Rectal smooth muscle tissue (tissue), 1 donor: ENCODE measurements at regions not wholly inside any gene's neighbourhood (a gene's known extent, or its start where the extent isn't known, plus 50 kb on each side); places are given as distances from the start of the nearest gene placed in this dataset.
"Not testable (repeated sequence)": the region's sequence is repeated elsewhere in the genome, so short reads cannot be mapped to it uniquely, and the experiment has no call there.

Experiments used
- H3K27ac ChIP-seq: one replicate; pipeline ENCODE4 v1.7.0; 2013; ENCODE audit warnings: low read depth, low read length, inconsistent platforms
- H3K27me3 ChIP-seq: one replicate; pipeline ENCODE4 v1.7.0; 2013; ENCODE audit warnings: low read length; ENCODE audit not compliant: control insufficient read depth, insufficient read depth
- H3K36me3 ChIP-seq: one replicate; pipeline ENCODE4 v1.7.0; 2013; ENCODE audit warnings: low read length; ENCODE audit not compliant: control insufficient read depth, insufficient read depth
- H3K4me1 ChIP-seq: one replicate; pipeline ENCODE4 v1.7.0; 2013; ENCODE audit warnings: low read length; ENCODE audit not compliant: control insufficient read depth, insufficient read depth
- H3K4me3 ChIP-seq: one replicate; pipeline ENCODE4 v1.7.0; 2013; ENCODE audit warnings: low read length
- H3K9ac ChIP-seq: one replicate; pipeline ENCODE4 v1.7.0; 2013; ENCODE audit warnings: low read length

GRCh38 chr13:105890509-105890908, 645.0 kb downstream of the EFNB2 start:
- Histone ChIP-seq H3K9ac (no peak overlapping the region), H3K4me3 (no peak overlapping the region), H3K4me1 (no peaks in the 10 kb centered on the region)

GRCh38 chr13:105878119-105878700, 657.3 kb downstream of the EFNB2 start:
- Histone ChIP-seq H3K36me3 (no peaks in the 10 kb centered on the region), H3K9ac (no peak overlapping the region), H3K4me1 (no peaks in the 10 kb centered on the region), H3K27ac (no peak overlapping the region), H3K27me3 (no peaks in the 10 kb centered on the region), H3K4me3 (no peak overlapping the region)

More at GRCh38 chr13:105890509-105890908, 645.0 kb downstream of the EFNB2 start:
- Histone ChIP-seq H3K36me3 (no peaks in the 10 kb centered on the region), H3K27ac (no peak overlapping the region), H3K27me3 (no peaks in the 10 kb centered on the region)

GRCh38 chr13:105874814-105875213, 660.6 kb downstream of the EFNB2 start:
- no peaks in the 10 kb centered on the region for H3K4me1 ChIP-seq
- no peak overlapping the region for H3K9ac ChIP-seq
- no peaks in the 10 kb centered on the region for H3K27me3 ChIP-seq
- H3K36me3 ChIP-seq, result no peaks in the 10 kb centered on the region
- H3K27ac ChIP-seq, result no peak overlapping the region
- H3K4me3 ChIP-seq, result no peak overlapping the region

- no peaks in the 10 kb centered on the region for H3K27me3 ChIP-seq
- no peak overlapping the region for H3K9ac ChIP-seq
- H3K4me1 ChIP-seq, result no peaks in the 10 kb centered on the region
- no peak overlapping the region for H3K4me3 ChIP-seq
- no peaks in the 10 kb centered on the region for H3K36me3 ChIP-seq
- no peak overlapping the region for H3K27ac ChIP-seq
Observed at GRCh38 chr13:105871768-105872167, 663.7 kb downstream of the EFNB2 start.

GRCh38 chr13:105871326-105871725, 664.1 kb downstream of the EFNB2 start:
- Histone ChIP-seq H3K9ac (no peak overlapping the region), H3K4me3 (no peak overlapping the region), H3K27ac (no peak overlapping the region), H3K4me1 (no peaks in the 10 kb centered on the region), H3K27me3 (no peaks in the 10 kb centered on the region), H3K36me3 (no peaks in the 10 kb centered on the region)

- no peaks in the 10 kb centered on the region for H3K27me3 ChIP-seq
- H3K4me3 ChIP-seq, result no peak overlapping the region
- no peak overlapping the region for H3K27ac ChIP-seq
- H3K9ac ChIP-seq, result no peak overlapping the region
- no peaks in the 10 kb centered on the region for H3K36me3 ChIP-seq
- H3K4me1 ChIP-seq, result no peaks in the 10 kb centered on the region
Observed at GRCh38 chr13:105863300-105863920, 672.1 kb downstream of the EFNB2 start.

GRCh38 chr13:105848494-105848893, 687.0 kb downstream of the EFNB2 start:
- Histone ChIP-seq H3K36me3 (no peaks in the 10 kb centered on the region), H3K9ac (no peak overlapping the region), H3K4me3 (no peak overlapping the region), H3K27me3 (no peaks in the 10 kb centered on the region), H3K4me1 (no peaks in the 10 kb centered on the region), H3K27ac (no peak overlapping the region)

GRCh38 chr13:105847527-105848291, 687.8 kb downstream of the EFNB2 start:
- H3K27ac ChIP-seq, result no peak overlapping the region
- H3K9ac ChIP-seq, result no peak overlapping the region
- no peaks in the 10 kb centered on the region for H3K4me1 ChIP-seq
- H3K36me3 ChIP-seq, result no peaks in the 10 kb centered on the region
- no peaks in the 10 kb centered on the region for H3K27me3 ChIP-seq
- H3K4me3 ChIP-seq, result no peak overlapping the region

- H3K9ac ChIP-seq, result no peak overlapping the region
- H3K27me3 ChIP-seq, result no peaks in the 10 kb centered on the region
- H3K36me3 ChIP-seq, result no peaks in the 10 kb centered on the region
- no peaks in the 10 kb centered on the region for H3K4me1 ChIP-seq
- no peak overlapping the region for H3K4me3 ChIP-seq
- no peak overlapping the region for H3K27ac ChIP-seq
Observed at GRCh38 chr13:105846923-105847322, 688.5 kb downstream of the EFNB2 start.

- Histone ChIP-seq H3K27me3 (no peaks in the 10 kb centered on the region), H3K4me3 (no peak overlapping the region), H3K36me3 (no peaks in the 10 kb centered on the region), H3K27ac (no peak overlapping the region), H3K9ac (no peak overlapping the region), H3K4me1 (no peaks in the 10 kb centered on the region)
Observed at GRCh38 chr13:105841286-105841685, 694.2 kb downstream of the EFNB2 start.

- no peaks in the 10 kb centered on the region for H3K27me3 ChIP-seq
- H3K4me1 ChIP-seq, result no peaks in the 10 kb centered on the region
- no peak overlapping the region for H3K4me3 ChIP-seq
- no peak overlapping the region for H3K9ac ChIP-seq
- H3K36me3 ChIP-seq, result no peaks in the 10 kb centered on the region
- no peak overlapping the region for H3K27ac ChIP-seq
Observed at GRCh38 chr13:105838231-105838630, 697.2 kb downstream of the EFNB2 start.

- not testable (repeated sequence) for H3K36me3 ChIP-seq, H3K27me3 ChIP-seq, H3K9ac ChIP-seq, H3K4me1 ChIP-seq, H3K27ac ChIP-seq, H3K4me3 ChIP-seq
Observed at GRCh38 chr13:105837295-105837694, 698.2 kb downstream of the EFNB2 start.
